ENCODE measurements at regions not wholly inside any gene's neighbourhood (a gene's known extent, or its start where the extent isn't known, plus 50 kb on each side); places are given as distances from the start of the nearest gene placed in this dataset.
A peak's percentile ranks its signal among the peaks of the same experiment; 100 is the strongest.

DNA sequence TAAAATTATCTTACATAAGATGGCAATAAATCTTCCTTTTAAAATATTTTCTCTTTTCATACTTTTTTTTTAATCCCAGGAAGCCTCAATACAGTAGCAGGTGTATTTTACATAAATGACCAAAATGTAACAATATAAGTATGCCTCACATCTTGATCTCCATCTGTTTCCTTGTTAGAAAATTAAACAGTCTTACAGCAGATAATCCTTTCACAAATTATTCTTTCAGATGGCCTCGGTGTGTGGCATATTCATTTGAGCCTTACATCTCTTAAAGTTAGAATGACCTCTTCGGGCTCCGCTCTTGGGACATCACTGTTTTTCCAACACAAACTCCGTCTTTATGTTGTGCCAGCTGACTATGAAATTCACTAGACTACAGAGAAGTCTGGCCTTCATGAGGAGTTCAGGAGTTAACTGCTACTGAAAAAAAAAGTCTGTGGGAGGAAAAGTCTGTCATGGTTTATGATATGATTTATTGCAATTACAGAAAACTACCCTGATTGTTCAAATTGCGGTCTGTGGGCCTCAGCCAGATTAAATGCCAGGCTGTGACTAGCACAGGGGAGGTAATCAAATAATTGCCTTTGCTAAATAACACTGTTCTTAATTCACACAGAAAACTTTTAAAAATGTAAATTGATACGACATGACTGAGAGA lies 292.9 kb upstream of the PUM3 start:
- no peak for DNase-seq (ENCODE audit: low spot score)
- TF ChIP-seq, protein P1, sequence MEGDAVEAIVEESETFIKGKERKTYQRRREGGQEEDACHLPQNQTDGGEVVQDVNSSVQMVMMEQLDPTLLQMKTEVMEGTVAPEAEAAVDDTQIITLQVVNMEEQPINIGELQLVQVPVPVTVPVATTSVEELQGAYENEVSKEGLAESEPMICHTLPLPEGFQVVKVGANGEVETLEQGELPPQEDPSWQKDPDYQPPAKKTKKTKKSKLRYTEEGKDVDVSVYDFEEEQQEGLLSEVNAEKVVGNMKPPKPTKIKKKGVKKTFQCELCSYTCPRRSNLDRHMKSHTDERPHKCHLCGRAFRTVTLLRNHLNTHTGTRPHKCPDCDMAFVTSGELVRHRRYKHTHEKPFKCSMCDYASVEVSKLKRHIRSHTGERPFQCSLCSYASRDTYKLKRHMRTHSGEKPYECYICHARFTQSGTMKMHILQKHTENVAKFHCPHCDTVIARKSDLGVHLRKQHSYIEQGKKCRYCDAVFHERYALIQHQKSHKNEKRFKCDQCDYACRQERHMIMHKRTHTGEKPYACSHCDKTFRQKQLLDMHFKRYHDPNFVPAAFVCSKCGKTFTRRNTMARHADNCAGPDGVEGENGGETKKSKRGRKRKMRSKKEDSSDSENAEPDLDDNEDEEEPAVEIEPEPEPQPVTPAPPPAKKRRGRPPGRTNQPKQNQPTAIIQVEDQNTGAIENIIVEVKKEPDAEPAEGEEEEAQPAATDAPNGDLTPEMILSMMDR (IDR thresholded peaks at IDR 0.05): no peak
- no peak for ATAC-seq (ENCODE audit: low FRiP score)

DNA sequence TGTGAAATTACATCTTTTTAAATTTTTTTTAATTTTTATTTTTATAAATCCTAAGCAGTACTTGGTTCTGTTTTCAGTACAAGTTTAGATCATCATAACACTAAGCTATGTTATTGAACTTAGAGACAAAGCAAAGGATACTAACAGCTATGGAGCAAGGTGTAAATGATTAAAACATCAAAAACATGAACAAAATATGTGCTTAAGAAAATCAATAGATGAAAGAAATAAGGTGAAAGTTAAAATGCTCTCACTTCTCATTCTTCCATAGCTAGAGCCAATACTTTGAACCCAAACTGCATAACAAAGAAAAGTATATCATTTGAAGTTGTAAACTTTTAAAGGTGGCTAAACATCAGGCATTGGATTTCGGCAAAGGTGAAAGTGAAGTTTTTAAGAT lies 292.3 kb upstream of the PUM3 start:
- ATAC-seq (ENCODE audit: low FRiP score): no peak
- TF ChIP-seq, protein P1 (IDR thresholded peaks at IDR 0.05): no peak
- DNase-seq (ENCODE audit: low spot score): no peak

DNA sequence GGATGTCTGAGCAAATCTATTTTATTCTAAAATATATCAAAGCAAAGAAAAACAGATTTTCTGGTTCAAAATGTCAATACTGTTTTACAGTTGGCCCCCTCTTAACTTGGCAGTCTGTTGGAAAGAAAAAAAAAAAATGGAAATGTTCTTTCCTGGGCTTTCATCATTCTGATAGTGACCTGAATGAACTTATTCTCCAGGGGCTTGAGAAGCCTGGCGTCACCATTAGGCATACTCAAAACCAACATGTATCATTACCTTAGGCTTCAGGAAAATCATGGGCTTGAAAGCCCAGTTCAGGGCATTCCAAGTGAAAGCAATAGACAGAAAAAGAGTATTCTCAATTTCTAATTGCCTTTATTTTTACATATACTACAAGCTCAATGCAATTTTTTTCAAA lies 283.7 kb upstream of the PUM3 start:
- no peak for DNase-seq (ENCODE audit: low spot score)
- TF ChIP-seq, protein P1 (IDR thresholded peaks at IDR 0.05): no peak
- no peak for ATAC-seq (ENCODE audit: low FRiP score)

DNA sequence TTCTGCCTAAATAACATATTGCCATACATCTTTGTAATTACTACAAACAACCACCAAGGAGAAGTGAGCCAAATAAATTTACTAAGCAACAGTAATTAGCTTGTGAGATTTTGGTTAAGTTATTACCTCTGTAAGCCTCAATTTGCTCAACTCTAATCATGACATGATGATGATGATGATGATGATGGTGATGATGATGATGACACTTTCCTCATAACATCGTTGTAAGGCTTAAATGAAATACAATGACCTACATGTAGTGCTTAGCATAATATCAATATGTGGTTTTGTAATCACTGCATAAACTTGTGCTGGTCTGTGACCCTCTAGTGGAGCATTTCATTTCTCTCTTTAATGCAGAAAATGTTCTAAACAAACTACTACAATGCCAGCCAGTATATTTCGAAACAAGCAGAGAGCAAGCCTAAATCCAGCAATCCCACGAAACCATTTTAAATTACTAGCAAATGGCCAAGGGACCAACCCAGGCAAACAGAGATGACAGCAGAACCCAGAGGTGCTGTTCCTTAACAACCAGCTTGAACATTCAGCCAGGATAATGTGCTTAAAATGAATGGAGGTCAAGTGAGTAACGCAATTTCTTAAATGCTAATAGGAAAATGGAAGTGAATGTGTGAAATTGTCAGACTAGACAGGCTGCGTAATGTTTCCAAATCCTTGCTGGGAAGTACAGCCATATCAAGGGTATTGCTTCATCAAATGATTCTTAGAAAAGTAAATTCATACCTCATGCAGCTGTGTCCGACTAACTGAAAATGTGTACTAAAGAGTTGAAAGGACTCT lies 281.9 kb upstream of the PUM3 start:
- ATAC-seq (ENCODE audit: low FRiP score) (peak; percentile 68), DNase-seq (ENCODE audit: low spot score) (no peak)
- TF ChIP-seq, protein P1 (IDR thresholded peaks at IDR 0.05): no peak

DNA sequence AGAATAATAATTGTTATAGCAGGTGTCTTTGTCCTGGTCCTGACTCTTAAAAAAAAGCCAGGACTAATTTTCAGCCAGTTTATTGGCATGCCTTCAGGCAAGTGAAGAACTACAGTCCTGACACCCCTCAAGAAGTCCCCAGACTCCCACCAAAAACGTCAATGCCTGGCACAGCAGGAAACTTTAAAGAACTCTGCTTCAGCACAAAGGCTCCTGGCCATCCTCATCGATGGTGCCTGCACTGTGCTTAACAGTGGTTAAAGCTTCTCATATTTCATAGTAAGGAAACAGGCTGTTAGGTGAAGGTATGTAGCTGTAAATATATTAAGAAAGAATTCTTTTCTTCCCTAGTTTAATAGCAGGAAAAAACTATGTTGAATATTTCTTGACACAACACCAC lies 280.1 kb upstream of the PUM3 start:
- TF ChIP-seq, protein P1 (IDR thresholded peaks at IDR 0.05): no peak
- ATAC-seq (ENCODE audit: low FRiP score): no peak
- no peak for DNase-seq (ENCODE audit: low spot score)

DNA sequence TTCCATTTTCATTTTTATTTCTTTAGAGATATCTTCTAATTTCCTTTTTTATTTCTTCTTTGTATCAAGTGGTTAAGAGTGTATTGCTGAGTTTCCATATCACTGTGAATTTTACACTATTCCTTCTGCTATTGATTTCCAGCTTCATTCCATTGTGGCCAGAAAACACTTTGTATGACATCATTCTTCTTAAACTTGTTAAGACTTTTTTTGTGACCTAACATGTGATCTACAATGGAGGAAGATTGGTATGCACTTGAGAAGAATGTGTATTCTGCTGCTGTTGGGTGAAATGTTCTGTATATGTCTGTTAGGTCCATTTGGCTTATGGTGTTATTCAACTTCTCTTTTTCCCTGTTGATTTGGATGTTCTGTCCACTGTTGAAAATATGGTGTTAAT lies 274.2 kb upstream of the PUM3 start:
- no peak for DNase-seq (ENCODE audit: low spot score)
- TF ChIP-seq, protein P1 (IDR thresholded peaks at IDR 0.05): no peak
- no peak for ATAC-seq (ENCODE audit: low FRiP score)

DNA sequence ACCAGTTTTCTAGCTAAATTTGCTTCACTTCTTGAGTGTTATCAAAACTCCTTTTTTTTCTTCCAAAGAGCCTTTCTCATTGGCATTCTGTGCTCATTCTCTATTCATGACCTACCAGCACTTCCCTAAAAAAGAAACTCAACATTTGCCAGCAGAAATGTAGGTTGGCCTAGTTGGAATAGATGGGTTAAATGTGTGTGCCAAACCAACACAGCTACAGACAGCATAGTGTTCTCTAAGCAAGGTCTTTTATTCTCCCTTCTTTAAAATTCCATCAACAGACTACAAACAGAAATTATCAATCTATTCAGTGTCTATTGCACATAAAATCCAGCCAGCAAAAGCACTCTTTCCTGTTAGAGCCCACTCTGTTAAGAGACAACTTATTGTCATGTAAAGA lies 255.8 kb upstream of the PUM3 start:
- no peak for DNase-seq (ENCODE audit: low spot score)
- no peak for ATAC-seq (ENCODE audit: low FRiP score)
- TF ChIP-seq, protein P1 (IDR thresholded peaks at IDR 0.05): no peak
